CD4-positive, alpha-beta T cell (primary cell): ENCODE measurements at regions not wholly inside any gene's neighbourhood (a gene's known extent, or its start where the extent isn't known, plus 50 kb on each side); places are given as distances from the start of the nearest gene placed in this dataset.

Experiments
- ATAC-seq: fragments of 200-7000 bp; cut with Tn5 transposase; one replicate; pipeline ENCODE4 v1.10.0; 2022; ENCODE audit warnings: mild to moderate bottlenecking; ENCODE audit not compliant: poor library complexity
- CTCF ChIA-PET: fragments of 350-600 bp; sonication (Branson Sonifier 250); formaldehyde crosslinking; loops from one replicate; lab custom pipeline; 2021; ENCODE audit warnings: antibody characterized with exemption, inconsistent platforms; lab: Charles Lee
- POLR2A ChIA-PET: fragments of 350-600 bp; sonication (Branson Sonifier 250); formaldehyde crosslinking; loops from one replicate; lab custom pipeline; 2021; ENCODE audit warnings: antibody characterized with exemption, inconsistent platforms; lab: Charles Lee
- DNase-seq, 14 experiments: peaks; one replicate each; pipeline ENCODE4 v3.0.0-alpha.2; 2013 to 2020; ENCODE audit warnings: mixed read lengths in 2 of 14
- H3K27ac ChIP-seq, 2 donors: one replicate each; pipeline versions ENCODE4 v1.5.1 to v1.7.0; 2013; ENCODE audit warnings: low read length in 2 of 2, low read depth in 1 of 2, mild to moderate bottlenecking in 1 of 2
- H3K27me3 ChIP-seq, 2 experiments: 1 replicate in 1 of 2; 2 replicates in 1 of 2; pipeline versions ENCODE4 v1.6.1 to v1.7.0; 2013; ENCODE audit warnings: low read length in 2 of 2, control low read depth in 1 of 2, mild to moderate bottlenecking in 1 of 2, moderate library complexity in 1 of 2; ENCODE audit not compliant: insufficient read depth in 2 of 2, control insufficient read depth in 1 of 2
- H3K36me3 ChIP-seq: one replicate; pipeline ENCODE4 v1.6.1; 2013; ENCODE audit warnings: low read length, control low read depth; ENCODE audit not compliant: insufficient read depth
- H3K4me1 ChIP-seq: one replicate; pipeline ENCODE4 v1.6.1; 2013; ENCODE audit warnings: low read length, control low read depth; ENCODE audit not compliant: insufficient read depth
- H3K4me3 ChIP-seq: one replicate; pipeline ENCODE4 v1.5.1; 2013; ENCODE audit warnings: mild to moderate bottlenecking, low read length, moderate library complexity
- H3K9me3 ChIP-seq, 2 experiments: 1 replicate in 1 of 2; 2 replicates in 1 of 2; pipeline versions ENCODE4 v1.6.1 to v1.7.0; 2013; ENCODE audit warnings: low read length in 2 of 2, mild to moderate bottlenecking in 2 of 2, control low read depth in 1 of 2, moderate library complexity in 1 of 2; ENCODE audit not compliant: control insufficient read depth in 1 of 2, insufficient read depth in 1 of 2
- H3K27ac Mint-ChIP-seq: one replicate; pipeline ENCODE4 v1.8.0; 2020; ENCODE audit warnings: mixed read lengths
- H3K27me3 Mint-ChIP-seq: one replicate; pipeline ENCODE4 v1.8.0; 2021; ENCODE audit warnings: mixed read lengths
- H3K36me3 Mint-ChIP-seq: one replicate; pipeline ENCODE4 v1.8.0; 2021; ENCODE audit warnings: low read depth, mixed read lengths
- H3K4me1 Mint-ChIP-seq: one replicate; pipeline ENCODE4 v1.8.0; 2021; ENCODE audit warnings: low read depth, mixed read lengths
- H3K4me3 Mint-ChIP-seq: one replicate; pipeline ENCODE4 v1.8.0; 2020; ENCODE audit warnings: mild to moderate bottlenecking, mixed read lengths
- H3K9me3 Mint-ChIP-seq: one replicate; pipeline ENCODE4 v1.8.0; 2020; ENCODE audit warnings: mixed read lengths
- CTCF ChIP-seq: fragments of 200-600 bp; IDR thresholded peaks from one replicate; pipeline ENCODE4 v1.8.0; 2022; ENCODE audit warnings: antibody characterized with exemption, mild to moderate bottlenecking
- intact Hi-C, 2 experiments: fragments of 100-400 bp; cut with DNase I in 1 of 2; cut with micrococcal nuclease in 1 of 2; formaldehyde crosslinking; loops; one replicate each; pipeline versions ENCODE4 v1.15.1 to v1.9.0; 2023 to 2025; cut with DNase I, micrococcal nuclease

DNA sequence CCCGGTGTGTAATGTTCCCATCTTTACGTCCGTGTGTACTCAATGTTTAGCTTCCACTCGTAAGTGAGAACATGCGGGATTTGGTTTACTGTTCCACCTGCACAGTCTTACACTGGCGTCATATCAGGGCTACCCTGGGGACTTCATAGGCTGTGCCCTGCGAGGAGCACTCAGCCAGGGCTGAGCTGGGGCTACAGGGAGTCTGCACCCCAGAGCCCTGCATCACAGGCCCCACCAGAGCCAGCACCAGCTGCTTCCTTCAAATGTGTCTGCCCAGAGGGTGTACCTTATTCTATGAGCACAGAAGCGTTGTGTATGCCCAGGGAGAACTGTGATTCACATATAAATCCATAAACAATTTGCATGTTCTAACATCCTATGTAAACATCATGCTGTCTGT lies 277.1 kb downstream of the TCERG1L start:
- ChIA-PET CTCF (no interaction called here), POLR2A (no interaction called here)
- intact Hi-C loops: no loop called here
- ATAC-seq (no peak), DNase-seq (no peak)
- Mint-ChIP-seq H3K4me1 (no peaks in the 10 kb centered on the region), H3K4me3 (no peak overlapping the region), H3K27ac (no peak overlapping the region), H3K36me3 (no peaks in the 10 kb centered on the region), H3K27me3 (no peaks in the 10 kb centered on the region), H3K9me3 (no peaks in the 10 kb centered on the region)
- Histone ChIP-seq H3K27ac (no peak overlapping the region), H3K9me3 (peaks cover 0 to 30% of the 10 kb centered on the region in 2 experiments), H3K27me3 (no peaks in the 10 kb centered on the region), H3K4me1 (no peaks in the 10 kb centered on the region), H3K36me3 (no peaks in the 10 kb centered on the region), H3K4me3 (no peak overlapping the region)
- TF ChIP-seq CTCF: no peak

DNA sequence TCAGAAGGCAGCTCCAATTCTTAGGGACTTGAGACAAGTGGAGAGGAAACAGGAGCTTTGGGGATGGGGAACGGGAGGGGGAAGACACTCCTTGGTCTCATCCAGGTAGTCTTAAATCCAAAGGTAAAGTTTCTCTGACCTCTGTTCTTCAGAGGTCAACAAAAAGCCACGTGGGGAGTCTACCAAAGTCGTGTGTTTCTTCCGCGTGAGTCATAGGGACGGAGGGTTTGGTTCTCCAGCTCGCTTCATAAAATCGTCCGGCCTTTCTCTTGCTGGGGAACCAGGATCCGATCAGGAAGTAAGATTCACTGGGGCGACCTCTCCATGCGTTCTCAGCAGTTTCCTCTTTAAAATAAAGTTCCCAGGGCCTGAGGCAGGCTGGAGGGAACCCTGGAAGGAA lies 275.7 kb downstream of the TCERG1L start:
- H3K27ac Mint-ChIP-seq: no peak overlapping the region

GRCh38 chr10:131038056-131038455 lies 273.5 kb downstream of the TCERG1L start:
- POLR2A ChIA-PET: no interaction called here

More for the DNA sequence above, 275.7 kb downstream of the TCERG1L start:
- no peaks in the 10 kb centered on the region for H3K27me3 ChIP-seq
- no peak overlapping the region for H3K4me3 ChIP-seq
- H3K4me1 ChIP-seq: no peaks in the 10 kb centered on the region
- no peaks in the 10 kb centered on the region for H3K36me3 ChIP-seq
- Mint-ChIP-seq H3K4me1 (no peaks in the 10 kb centered on the region), H3K4me3 (no peak overlapping the region), H3K27me3 (no peaks in the 10 kb centered on the region), H3K36me3 (no peaks in the 10 kb centered on the region), H3K9me3 (no peaks in the 10 kb centered on the region)
- TF ChIP-seq CTCF: no peak
- intact Hi-C loops: no loop called here
- ATAC-seq: no peak
- CTCF ChIA-PET: no interaction called here
- POLR2A ChIA-PET: no interaction called here
- H3K9me3 ChIP-seq: peaks cover 0 to 30% of the 10 kb centered on the region in 2 experiments
- H3K27ac ChIP-seq: no peak overlapping the region
- DNase-seq: no peak

More at GRCh38 chr10:131038056-131038455, 273.5 kb downstream of the TCERG1L start:
- H3K27me3 Mint-ChIP-seq: no peaks in the 10 kb centered on the region
- Histone ChIP-seq H3K4me1 (no peaks in the 10 kb centered on the region), H3K27me3 (no peaks in the 10 kb centered on the region), H3K4me3 (no peak overlapping the region), H3K27ac (no peak overlapping the region), H3K9me3 (peaks cover 0 to 27% of the 10 kb centered on the region in 2 experiments), H3K36me3 (no peaks in the 10 kb centered on the region)
- no peak overlapping the region for H3K27ac Mint-ChIP-seq
- no peaks in the 10 kb centered on the region for H3K4me1 Mint-ChIP-seq
- no peak for DNase-seq
- CTCF ChIA-PET: no interaction called here
- H3K36me3 Mint-ChIP-seq: no peaks in the 10 kb centered on the region
- intact Hi-C loops: no loop called here
- no peaks in the 10 kb centered on the region for H3K9me3 Mint-ChIP-seq
- no peak for TF ChIP-seq CTCF
- H3K4me3 Mint-ChIP-seq: no peak overlapping the region
- ATAC-seq: no peak
